Peyer's patch (tissue), 4 donors: ENCODE measurements at regions not wholly inside any gene's neighbourhood (a gene's known extent, or its start where the extent isn't known, plus 50 kb on each side); places are given as distances from the start of the nearest gene placed in this dataset.

Source experiments
- DNase-seq, 3 donors: peaks; one replicate each; pipeline ENCODE4 v3.0.0-alpha.2; 2017 to 2019
- H3K27ac ChIP-seq, 4 donors: fragments of 200-600 bp; sonication (generic); one replicate each; pipeline ENCODE4 v1.5.1; 2016 to 2019
- H3K27me3 ChIP-seq, 2 donors: fragments of 200-600 bp; sonication (generic); one replicate each; pipeline ENCODE4 v1.5.1; 2019
- H3K36me3 ChIP-seq, 3 donors: fragments of 200-600 bp; sonication (generic); one replicate each; pipeline ENCODE4 v1.5.1; 2016 to 2019
- H3K4me1 ChIP-seq, 4 donors: fragments of 200-600 bp; sonication (generic); one replicate each; pipeline ENCODE4 v1.5.1; 2016 to 2019
- H3K4me3 ChIP-seq, 4 donors: fragments of 200-600 bp; sonication (generic); 1 replicate in 3 of 4; 2 replicates in 1 of 4; pipeline ENCODE4 v1.5.1; 2016 to 2019; ENCODE audit warnings: mild to moderate bottlenecking in 1 of 4
- H3K9me3 ChIP-seq, 4 donors: fragments of 200-600 bp; sonication (generic); one replicate each; pipeline ENCODE4 v1.5.1; 2016 to 2019; ENCODE audit warnings: mild to moderate bottlenecking in 1 of 4
- POLR2A ChIP-seq, 2 donors: fragments of 450-650 bp; IDR thresholded peaks; one replicate each; pipeline ENCODE4 v1.5.1; 2017; ENCODE audit warnings: antibody characterized with exemption in 2 of 2, mild to moderate bottlenecking in 2 of 2, moderate library complexity in 2 of 2
- TF ChIP-seq, protein P1 (sequence below), 6 experiments: fragments of 450-650 bp in 4 of 6; fragments of 200-600 bp in 2 of 6; sonication (generic) in 1 of 6; IDR thresholded peaks; one replicate each; pipeline ENCODE4 v1.5.1; 2017 to 2019; ENCODE audit warnings: antibody characterized with exemption in 6 of 6, mild to moderate bottlenecking in 3 of 6, moderate library complexity in 1 of 6

GRCh38 chr6:80480421-80481157 is 374.1 kb downstream of the BCKDHB start:
- H3K4me3 ChIP-seq, result no peak overlapping the region
- TF ChIP-seq POLR2A (IDR thresholded peaks at IDR 0.05), result no peak
- TF ChIP-seq, protein P1, sequence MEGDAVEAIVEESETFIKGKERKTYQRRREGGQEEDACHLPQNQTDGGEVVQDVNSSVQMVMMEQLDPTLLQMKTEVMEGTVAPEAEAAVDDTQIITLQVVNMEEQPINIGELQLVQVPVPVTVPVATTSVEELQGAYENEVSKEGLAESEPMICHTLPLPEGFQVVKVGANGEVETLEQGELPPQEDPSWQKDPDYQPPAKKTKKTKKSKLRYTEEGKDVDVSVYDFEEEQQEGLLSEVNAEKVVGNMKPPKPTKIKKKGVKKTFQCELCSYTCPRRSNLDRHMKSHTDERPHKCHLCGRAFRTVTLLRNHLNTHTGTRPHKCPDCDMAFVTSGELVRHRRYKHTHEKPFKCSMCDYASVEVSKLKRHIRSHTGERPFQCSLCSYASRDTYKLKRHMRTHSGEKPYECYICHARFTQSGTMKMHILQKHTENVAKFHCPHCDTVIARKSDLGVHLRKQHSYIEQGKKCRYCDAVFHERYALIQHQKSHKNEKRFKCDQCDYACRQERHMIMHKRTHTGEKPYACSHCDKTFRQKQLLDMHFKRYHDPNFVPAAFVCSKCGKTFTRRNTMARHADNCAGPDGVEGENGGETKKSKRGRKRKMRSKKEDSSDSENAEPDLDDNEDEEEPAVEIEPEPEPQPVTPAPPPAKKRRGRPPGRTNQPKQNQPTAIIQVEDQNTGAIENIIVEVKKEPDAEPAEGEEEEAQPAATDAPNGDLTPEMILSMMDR (IDR thresholded peaks at IDR 0.05), result no peak

GRCh38 chr6:80478030-80478429 is 371.6 kb downstream of the BCKDHB start:
- no peak for DNase-seq
- Histone ChIP-seq H3K4me3 (no peak overlapping the region), H3K27me3 (no peaks in the 10 kb centered on the region), H3K4me1 (no peaks in the 10 kb centered on the region), H3K36me3 (no peaks in the 10 kb centered on the region), H3K27ac (no peak overlapping the region), H3K9me3 (no peaks in the 10 kb centered on the region)
- TF ChIP-seq, protein P1 (IDR thresholded peaks at IDR 0.05), result no peak
- no peak for TF ChIP-seq POLR2A (IDR thresholded peaks at IDR 0.05)

More at GRCh38 chr6:80480421-80481157, 374.1 kb downstream of the BCKDHB start:
- Histone ChIP-seq H3K9me3 (no peaks in the 10 kb centered on the region), H3K36me3 (no peaks in the 10 kb centered on the region), H3K4me1 (no peaks in the 10 kb centered on the region), H3K27ac (no peak overlapping the region), H3K27me3 (no peaks in the 10 kb centered on the region)
- DNase-seq, result no peak

DNA sequence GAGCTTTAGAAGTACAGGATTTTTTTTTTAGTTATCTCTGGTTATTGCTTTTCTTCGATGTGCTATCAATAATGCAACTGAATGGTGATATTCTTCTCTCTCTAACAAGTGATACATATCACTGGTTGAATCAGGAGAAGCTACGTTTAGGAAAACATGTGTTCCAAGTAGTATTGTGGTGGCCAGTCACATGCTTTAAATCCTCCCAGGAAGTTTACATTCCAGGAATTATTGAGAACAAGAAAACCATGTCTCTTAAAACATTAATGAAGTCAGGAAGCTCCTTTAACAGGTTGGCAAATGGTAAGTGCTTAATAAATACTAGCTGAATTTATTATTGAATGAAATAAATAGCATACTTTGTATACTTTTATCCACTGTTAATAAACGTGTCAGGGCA is 371.1 kb downstream of the BCKDHB start:
- Histone ChIP-seq H3K27ac (no peak overlapping the region), H3K4me1 (no peaks in the 10 kb centered on the region), H3K9me3 (no peaks in the 10 kb centered on the region), H3K27me3 (no peaks in the 10 kb centered on the region), H3K36me3 (no peaks in the 10 kb centered on the region), H3K4me3 (no peak overlapping the region)
- DNase-seq, result no peak
- TF ChIP-seq, protein P1 (IDR thresholded peaks at IDR 0.05), result no peak
- TF ChIP-seq POLR2A (IDR thresholded peaks at IDR 0.05), result no peak

GRCh38 chr6:80472271-80472670 is 365.8 kb downstream of the BCKDHB start:
- H3K4me3 ChIP-seq, result no peak overlapping the region
- DNase-seq, result no peak
- H3K36me3 ChIP-seq, result no peaks in the 10 kb centered on the region
- TF ChIP-seq, protein P1 (IDR thresholded peaks at IDR 0.05), result no peak
- TF ChIP-seq POLR2A (IDR thresholded peaks at IDR 0.05), result no peak
- H3K27ac ChIP-seq, result no peak overlapping the region
- peaks cover 0 to 3% (median 0%) of the 10 kb centered on the region in 4 donors for H3K9me3 ChIP-seq
- no peaks in the 10 kb centered on the region for H3K4me1 ChIP-seq
- H3K27me3 ChIP-seq, result no peaks in the 10 kb centered on the region

GRCh38 chr6:80469977-80470376 is 363.5 kb downstream of the BCKDHB start:
- DNase-seq, result no peak
- no peaks in the 10 kb centered on the region for H3K4me1 ChIP-seq
- no peak for TF ChIP-seq POLR2A (IDR thresholded peaks at IDR 0.05)
- TF ChIP-seq, protein P1 (IDR thresholded peaks at IDR 0.05), result no peak
- no peaks in the 10 kb centered on the region for H3K27me3 ChIP-seq
- no peak overlapping the region for H3K27ac ChIP-seq
- no peaks in the 10 kb centered on the region for H3K36me3 ChIP-seq
- H3K9me3 ChIP-seq, result peaks cover 0 to 3% (median 0%) of the 10 kb centered on the region in 4 donors
- H3K4me3 ChIP-seq, result no peak overlapping the region
